Endothelial cell of umbilical vein (primary cell): ENCODE measurements at regions not wholly inside any gene's neighbourhood (a gene's known extent, or its start where the extent isn't known, plus 50 kb on each side); places are given as distances from the start of the nearest gene placed in this dataset.

ENCODE experiments used
- BruUV-seq: library from RNA; stranded (reverse); fragments of 400-500 nt; replicated peaks from 2 replicates; lab custom pipeline; 2021; lab: Mats Ljungman, UMichigan
- CTCF ChIA-PET: fragments of 300-600, 350-600 bp; sonication (Branson Sonifier 250); formaldehyde crosslinking; loops from one replicate; lab custom pipeline; 2021; ENCODE audit warnings: antibody characterized with exemption, inconsistent platforms; lab: Charles Lee
- POLR2A ChIA-PET: fragments of 300-600, 350-600 bp; sonication (Branson Sonifier 250); formaldehyde crosslinking; loops from one replicate; lab custom pipeline; 2021; ENCODE audit warnings: antibody characterized with exemption, inconsistent platforms; lab: Charles Lee
- DNase-seq: peaks from one replicate; pipeline ENCODE4 v3.0.0-alpha.2; 2011; ENCODE audit warnings: low read depth, low spot score
- FAIRE-seq: peaks from 2 replicates; lab custom pipeline; 2011; peaks lifted over from hg19 to GRCh38; lab: Jason Lieb, UNC
- H2AFZ ChIP-seq: 2 replicates; pipeline ENCODE4 v1.6.0; 2012; ENCODE audit warnings: low read depth, low read length, control low read depth, inconsistent platforms
- H3K27ac ChIP-seq: 2 replicates; pipeline ENCODE4 v1.5.1; 2011; ENCODE audit warnings: low read depth, mild to moderate bottlenecking, control low read depth, low read length, moderate library complexity; ENCODE audit not compliant: insufficient read depth
- H3K27me3 ChIP-seq, 2 experiments: 2 replicates each; pipeline versions ENCODE4 v1.6.0 to v1.6.1; 2011; ENCODE audit warnings: low read length in 2 of 2, mixed read lengths in 1 of 2; ENCODE audit not compliant: control insufficient read depth in 2 of 2, insufficient read depth in 2 of 2
- H3K36me3 ChIP-seq, 2 experiments: 2 replicates in 1 of 2; 3 replicates in 1 of 2; pipeline ENCODE4 v1.5.1; 2011; ENCODE audit warnings: low read length in 2 of 2, mild to moderate bottlenecking in 1 of 2, moderate library complexity in 1 of 2; ENCODE audit not compliant: control insufficient read depth in 2 of 2, insufficient read depth in 2 of 2; ENCODE audit errors: extremely low read depth in 1 of 2
- H3K4me1 ChIP-seq: 3 replicates; pipeline ENCODE4 v1.5.1; 2011; ENCODE audit warnings: mild to moderate bottlenecking, low read length; ENCODE audit not compliant: control insufficient read depth, insufficient read depth; ENCODE audit errors: extremely low read depth
- H3K4me2 ChIP-seq: 2 replicates; pipeline ENCODE4 v1.6.1; 2011; ENCODE audit warnings: low read length, control low read depth, mixed read lengths; ENCODE audit not compliant: insufficient read depth
- H3K4me3 ChIP-seq, 3 experiments: fragments of 200-600 bp in 1 of 3; sonication (generic), shearing (Covaris generic) in 1 of 3; replicated peaks in 1 of 3; 2 replicates each; pipeline ENCODE4 v1.5.1; 2011 to 2016; ENCODE audit warnings: control low read depth in 3 of 3, low read length in 3 of 3, mild to moderate bottlenecking in 2 of 3, inconsistent platforms in 1 of 3, low read depth in 1 of 3, moderate library complexity in 1 of 3; ENCODE audit not compliant: insufficient read depth in 1 of 3
- H3K79me2 ChIP-seq: 2 replicates; pipeline ENCODE4 v1.6.0; 2012; ENCODE audit warnings: low read length, inconsistent platforms; ENCODE audit not compliant: control insufficient read depth, insufficient read depth
- H3K9ac ChIP-seq: replicated peaks from 2 replicates; pipeline ENCODE3; 2011; ENCODE audit warnings: low read length, control low read depth; ENCODE audit not compliant: insufficient read depth; ENCODE audit errors: extremely low read depth
- H3K9me1 ChIP-seq: replicated peaks from 3 replicates; pipeline ENCODE4 v1.6.0; 2011; ENCODE audit warnings: mild to moderate bottlenecking, low read length; ENCODE audit not compliant: control insufficient read depth, insufficient read depth; ENCODE audit errors: extremely low read depth
- H3K9me3 ChIP-seq: replicated peaks from 2 replicates; pipeline ENCODE4 v1.5.1; 2012; ENCODE audit warnings: low read length, inconsistent platforms; ENCODE audit not compliant: control insufficient read depth, insufficient read depth
- H4K20me1 ChIP-seq: replicated peaks from 2 replicates; pipeline ENCODE3; 2011; ENCODE audit warnings: mild to moderate bottlenecking, low read length; ENCODE audit not compliant: control insufficient read depth, insufficient read depth; ENCODE audit errors: extremely low read depth
- EZH2 ChIP-seq: IDR thresholded peaks from 2 replicates; pipeline ENCODE4 v1.6.1; 2012; ENCODE audit warnings: borderline replicate concordance, low read depth, mild to moderate bottlenecking, moderate library complexity, low read length, inconsistent platforms; ENCODE audit not compliant: severe bottlenecking
- FOS ChIP-seq: IDR thresholded peaks from 2 replicates; pipeline ENCODE4 v1.6.1; 2011; ENCODE audit warnings: mild to moderate bottlenecking, low read length, moderate library complexity, borderline replicate concordance; ENCODE audit not compliant: insufficient read depth
- GATA2 ChIP-seq: IDR thresholded peaks from 2 replicates; pipeline ENCODE4 v1.7.0; 2011; ENCODE audit warnings: low read depth, mild to moderate bottlenecking, moderate library complexity, mixed read lengths, low read length; ENCODE audit not compliant: insufficient read length, insufficient read depth
- JUN ChIP-seq: IDR thresholded peaks from 2 replicates; pipeline ENCODE4 v1.6.1; 2011; ENCODE audit warnings: borderline replicate concordance, low read depth; ENCODE audit not compliant: insufficient read length, insufficient read depth
- MYC ChIP-seq: IDR thresholded peaks from one replicate; pipeline ENCODE4 v1.6.1; 2011; ENCODE audit warnings: mild to moderate bottlenecking, low read depth, low read length
- POLR2A ChIP-seq: IDR thresholded peaks from 2 replicates; pipeline ENCODE4 v1.6.1; 2012; ENCODE audit warnings: low read depth, mild to moderate bottlenecking, control low read depth, low read length
- POLR2AphosphoS5 ChIP-seq: IDR thresholded peaks from 2 replicates; pipeline ENCODE4 v1.6.1; 2012; ENCODE audit warnings: low read depth, mild to moderate bottlenecking, control low read depth, low read length, moderate library complexity; ENCODE audit not compliant: insufficient read depth
- dilution Hi-C: fragments of 300-500 bp; cut with MboI; formaldehyde crosslinking; loops from one replicate; pipeline ENCODE4 v1.15.0; 2019; ENCODE audit warnings: low sequenced_read_pairs; ENCODE audit not compliant: extremely low pct_ligation_motif_present
- intact Hi-C: fragments of 100-400 bp; cut with micrococcal nuclease; formaldehyde crosslinking; loops from one replicate; pipeline ENCODE4 v1.10.0; 2022
- TF ChIP-seq, protein P1 (sequence below), 2 donors: IDR thresholded peaks; 1 replicate in 1 of 2; 2 replicates in 1 of 2; pipeline ENCODE4 v1.5.1; 2011; ENCODE audit warnings: low read length in 2 of 2, mild to moderate bottlenecking in 2 of 2, moderate library complexity in 2 of 2, control low read depth in 1 of 2, inconsistent platforms in 1 of 2, low read depth in 1 of 2; ENCODE audit not compliant: insufficient read depth in 1 of 2; ENCODE audit errors: extremely low read depth in 1 of 2
- TF ChIP-seq, protein P2 (sequence below): IDR thresholded peaks from 2 replicates; pipeline ENCODE4 v1.6.1; 2011; ENCODE audit not compliant: insufficient read depth, insufficient read length

DNA sequence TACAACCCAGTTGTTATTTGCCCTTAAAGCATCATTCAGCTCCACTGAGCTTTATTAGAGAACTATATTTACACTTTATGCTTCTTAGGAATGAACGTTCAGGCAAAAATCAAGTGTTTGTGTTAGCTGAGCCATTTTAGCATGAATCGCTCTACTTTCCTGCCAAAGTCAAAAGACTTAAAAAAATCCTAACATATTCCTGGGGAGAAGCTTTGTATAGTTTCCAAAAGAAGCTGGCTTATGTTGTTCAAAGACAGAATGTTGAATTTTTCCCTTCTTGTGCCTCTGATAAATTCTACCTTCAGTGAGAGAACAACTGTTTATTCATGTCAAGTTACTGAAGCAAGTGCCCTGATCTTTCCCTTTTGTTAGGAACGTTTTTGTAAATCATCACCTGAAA, 771.5 kb upstream of the HS3ST1 start:
- no peaks in the 10 kb centered on the region for H3K27me3 ChIP-seq
- intact Hi-C loops: no loop called here
- ChIA-PET POLR2A (no interaction called here), CTCF (no interaction called here)
- H3K9me1 ChIP-seq: no peaks in the 10 kb centered on the region
- H2AFZ ChIP-seq: no peak overlapping the region
- H4K20me1 ChIP-seq: no peaks in the 10 kb centered on the region
- H3K9me3 ChIP-seq: no peaks in the 10 kb centered on the region
- no peaks in the 10 kb centered on the region for H3K4me1 ChIP-seq
- no peak overlapping the region for H3K9ac ChIP-seq
- DNase-seq: no peak
- FAIRE-seq: no peak
- TF ChIP-seq, protein P1, sequence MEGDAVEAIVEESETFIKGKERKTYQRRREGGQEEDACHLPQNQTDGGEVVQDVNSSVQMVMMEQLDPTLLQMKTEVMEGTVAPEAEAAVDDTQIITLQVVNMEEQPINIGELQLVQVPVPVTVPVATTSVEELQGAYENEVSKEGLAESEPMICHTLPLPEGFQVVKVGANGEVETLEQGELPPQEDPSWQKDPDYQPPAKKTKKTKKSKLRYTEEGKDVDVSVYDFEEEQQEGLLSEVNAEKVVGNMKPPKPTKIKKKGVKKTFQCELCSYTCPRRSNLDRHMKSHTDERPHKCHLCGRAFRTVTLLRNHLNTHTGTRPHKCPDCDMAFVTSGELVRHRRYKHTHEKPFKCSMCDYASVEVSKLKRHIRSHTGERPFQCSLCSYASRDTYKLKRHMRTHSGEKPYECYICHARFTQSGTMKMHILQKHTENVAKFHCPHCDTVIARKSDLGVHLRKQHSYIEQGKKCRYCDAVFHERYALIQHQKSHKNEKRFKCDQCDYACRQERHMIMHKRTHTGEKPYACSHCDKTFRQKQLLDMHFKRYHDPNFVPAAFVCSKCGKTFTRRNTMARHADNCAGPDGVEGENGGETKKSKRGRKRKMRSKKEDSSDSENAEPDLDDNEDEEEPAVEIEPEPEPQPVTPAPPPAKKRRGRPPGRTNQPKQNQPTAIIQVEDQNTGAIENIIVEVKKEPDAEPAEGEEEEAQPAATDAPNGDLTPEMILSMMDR (IDR thresholded peaks at IDR 0.05; ENCODE audit: extremely low read depth in 1 of 2, insufficient read depth in 1 of 2, low read depth in 1 of 2, low read length in 2 of 2): no peak
- TF ChIP-seq GATA2 (no peak), EZH2 (no peak), JUN (no peak), FOS (no peak), POLR2AphosphoS5 (no peak), MYC (no peak), POLR2A (no peak)
- TF ChIP-seq, protein P2, sequence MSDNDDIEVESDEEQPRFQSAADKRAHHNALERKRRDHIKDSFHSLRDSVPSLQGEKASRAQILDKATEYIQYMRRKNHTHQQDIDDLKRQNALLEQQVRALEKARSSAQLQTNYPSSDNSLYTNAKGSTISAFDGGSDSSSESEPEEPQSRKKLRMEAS: no peak
- no peak overlapping the region for H3K4me3 ChIP-seq
- dilution Hi-C loops: no loop called here
- BruUV-seq: no TSS peak
- no peak overlapping the region for H3K4me2 ChIP-seq
- no peak overlapping the region for H3K27ac ChIP-seq
- no peaks in the 10 kb centered on the region for H3K79me2 ChIP-seq
- H3K36me3 ChIP-seq: no peaks in the 10 kb centered on the region
